Mammary epithelial cell (primary cell): ENCODE measurements at regions not wholly inside any gene's neighbourhood (a gene's known extent, or its start where the extent isn't known, plus 50 kb on each side); places are given as distances from the start of the nearest gene placed in this dataset.

Experiments used
- EZH2 ChIP-seq: IDR thresholded peaks from 2 replicates; pipeline ENCODE4 v1.6.1; 2012; ENCODE audit warnings: low read length, inconsistent platforms, borderline replicate concordance
- TF ChIP-seq, protein P1 (sequence below), 2 donors: IDR thresholded peaks in 1 of 2; conservative IDR thresholded peaks in 1 of 2; 2 replicates each; pipeline ENCODE4 v1.5.1; 2011 to 2012; ENCODE audit warnings: inconsistent platforms in 2 of 2, low read length in 2 of 2, mild to moderate bottlenecking in 2 of 2, control low read depth in 1 of 2, low read depth in 1 of 2; ENCODE audit not compliant: insufficient read depth in 1 of 2; ENCODE audit errors: extremely low read depth in 1 of 2

DNA sequence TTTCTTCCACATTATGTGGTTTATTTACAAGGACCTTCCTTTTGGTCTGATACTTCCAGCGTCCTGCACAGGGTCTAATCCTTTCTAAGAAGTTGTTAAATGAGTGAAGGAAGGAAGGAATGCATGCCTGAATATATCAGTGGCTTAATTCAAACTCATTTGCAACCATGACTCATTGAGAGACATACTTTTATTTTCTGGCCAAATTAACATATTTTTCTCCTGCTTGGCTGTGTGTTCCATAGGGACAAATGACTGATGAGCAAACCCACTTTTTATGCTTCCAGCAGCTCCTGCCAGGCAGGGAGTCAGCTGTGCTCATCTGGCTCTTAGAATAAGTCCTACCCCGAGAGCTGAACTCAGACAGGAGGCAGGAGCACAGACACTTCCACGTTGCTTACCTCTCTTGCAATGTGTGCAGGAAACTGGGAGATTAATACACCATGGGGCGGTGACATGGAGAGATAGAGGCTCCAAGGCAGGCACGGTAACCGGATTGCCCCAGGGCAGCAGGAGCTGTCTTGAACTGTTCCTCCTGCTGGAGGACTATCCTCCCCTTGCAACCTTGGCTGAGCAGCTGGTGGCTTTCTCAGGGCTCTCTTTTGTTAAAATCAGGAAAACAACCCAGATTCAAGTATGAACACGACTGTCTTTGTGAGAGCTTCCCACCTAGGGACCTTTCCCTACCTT is 667.5 kb upstream of the HS6ST1 start:
- TF ChIP-seq, protein P1, sequence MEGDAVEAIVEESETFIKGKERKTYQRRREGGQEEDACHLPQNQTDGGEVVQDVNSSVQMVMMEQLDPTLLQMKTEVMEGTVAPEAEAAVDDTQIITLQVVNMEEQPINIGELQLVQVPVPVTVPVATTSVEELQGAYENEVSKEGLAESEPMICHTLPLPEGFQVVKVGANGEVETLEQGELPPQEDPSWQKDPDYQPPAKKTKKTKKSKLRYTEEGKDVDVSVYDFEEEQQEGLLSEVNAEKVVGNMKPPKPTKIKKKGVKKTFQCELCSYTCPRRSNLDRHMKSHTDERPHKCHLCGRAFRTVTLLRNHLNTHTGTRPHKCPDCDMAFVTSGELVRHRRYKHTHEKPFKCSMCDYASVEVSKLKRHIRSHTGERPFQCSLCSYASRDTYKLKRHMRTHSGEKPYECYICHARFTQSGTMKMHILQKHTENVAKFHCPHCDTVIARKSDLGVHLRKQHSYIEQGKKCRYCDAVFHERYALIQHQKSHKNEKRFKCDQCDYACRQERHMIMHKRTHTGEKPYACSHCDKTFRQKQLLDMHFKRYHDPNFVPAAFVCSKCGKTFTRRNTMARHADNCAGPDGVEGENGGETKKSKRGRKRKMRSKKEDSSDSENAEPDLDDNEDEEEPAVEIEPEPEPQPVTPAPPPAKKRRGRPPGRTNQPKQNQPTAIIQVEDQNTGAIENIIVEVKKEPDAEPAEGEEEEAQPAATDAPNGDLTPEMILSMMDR (conservative IDR thresholded peaks at IDR 0.05 in 1 of 2, IDR thresholded peaks at IDR 0.05 in 1 of 2; ENCODE audit: extremely low read depth in 1 of 2, insufficient read depth in 1 of 2, low read depth in 1 of 2, low read length in 2 of 2), result no peak
- no peak for TF ChIP-seq EZH2
